Nephron progenitor cell (in vitro differentiated cells): ENCODE measurements at regions not wholly inside any gene's neighbourhood (a gene's known extent, or its start where the extent isn't known, plus 50 kb on each side); places are given as distances from the start of the nearest gene placed in this dataset.
A peak's percentile ranks its signal among the peaks of the same experiment; 100 is the strongest.

ENCODE experiments used
- DNase-seq: peaks from one replicate; pipeline ENCODE4 v3.0.0; 2021
- H3K27ac Mint-ChIP-seq: 2 replicates; pipeline ENCODE4 v1.8.0; 2021; ENCODE audit warnings: mild to moderate bottlenecking, moderate library complexity, mixed read lengths
- H3K27me3 Mint-ChIP-seq: 2 replicates; pipeline ENCODE4 v1.8.0; 2021; ENCODE audit warnings: mild to moderate bottlenecking, low read depth, mixed read lengths; ENCODE audit not compliant: poor library complexity
- H3K36me3 Mint-ChIP-seq: 2 replicates; pipeline ENCODE4 v1.8.0; 2021; ENCODE audit warnings: low read depth, mixed read lengths
- H3K4me1 Mint-ChIP-seq: 2 replicates; pipeline ENCODE4 v1.8.0; 2021; ENCODE audit warnings: mixed read lengths
- H3K4me3 Mint-ChIP-seq: 2 replicates; pipeline ENCODE4 v1.8.0; 2021; ENCODE audit warnings: mild to moderate bottlenecking, moderate library complexity, mixed read lengths
- H3K9me3 Mint-ChIP-seq: 2 replicates; pipeline ENCODE4 v1.8.0; 2021; ENCODE audit warnings: mild to moderate bottlenecking, moderate library complexity, mixed read lengths
- CTCF ChIP-seq: fragments of 200-600 bp; sonication (generic); IDR thresholded peaks from 2 replicates; pipeline ENCODE4 v1.5.0; 2021; ENCODE audit warnings: antibody characterized with exemption

- no peak for TF ChIP-seq CTCF
- DNase-seq: no peak
- H3K4me3 Mint-ChIP-seq: no peak overlapping the region
- no peaks in the 10 kb centered on the region for H3K27me3 Mint-ChIP-seq
- H3K4me1 Mint-ChIP-seq: peaks cover 28% of the 10 kb centered on the region
- no peaks in the 10 kb centered on the region for H3K9me3 Mint-ChIP-seq
- no peak overlapping the region for H3K27ac Mint-ChIP-seq
- no peaks in the 10 kb centered on the region for H3K36me3 Mint-ChIP-seq
These were observed 497.6 kb downstream of the STIM2 start for GRCh38 chr4:27358269-27358668.

- H3K36me3 Mint-ChIP-seq: no peaks in the 10 kb centered on the region
- H3K27ac Mint-ChIP-seq: no peak overlapping the region
- H3K27me3 Mint-ChIP-seq: no peaks in the 10 kb centered on the region
These were observed 499.5 kb downstream of the STIM2 start for GRCh38 chr4:27360131-27360530.

GRCh38 chr4:27360790-27361267, 500.2 kb downstream of the STIM2 start:
- no peak for TF ChIP-seq CTCF
- DNase-seq: no peak
- Mint-ChIP-seq H3K4me1 (peaks cover 28% of the 10 kb centered on the region), H3K4me3 (no peak overlapping the region), H3K9me3 (no peaks in the 10 kb centered on the region), H3K27ac (no peak overlapping the region), H3K27me3 (no peaks in the 10 kb centered on the region), H3K36me3 (no peaks in the 10 kb centered on the region)

More at GRCh38 chr4:27360131-27360530, 499.5 kb downstream of the STIM2 start:
- TF ChIP-seq CTCF: no peak
- DNase-seq: no peak
- no peaks in the 10 kb centered on the region for H3K9me3 Mint-ChIP-seq
- H3K4me1 Mint-ChIP-seq: peaks cover 28% of the 10 kb centered on the region
- H3K4me3 Mint-ChIP-seq: no peak overlapping the region

GRCh38 chr4:27364509-27364908, 503.9 kb downstream of the STIM2 start:
- DNase-seq: no peak
- H3K27me3 Mint-ChIP-seq: no peaks in the 10 kb centered on the region
- H3K4me3 Mint-ChIP-seq: no peak overlapping the region
- H3K4me1 Mint-ChIP-seq: peaks cover 20% of the 10 kb centered on the region
- H3K9me3 Mint-ChIP-seq: no peaks in the 10 kb centered on the region
- no peak for TF ChIP-seq CTCF
- H3K27ac Mint-ChIP-seq: peak overlapping the region; percentile 25
- H3K36me3 Mint-ChIP-seq: no peaks in the 10 kb centered on the region

GRCh38 chr4:27366104-27366823, 505.6 kb downstream of the STIM2 start:
- Mint-ChIP-seq H3K27me3 (no peaks in the 10 kb centered on the region), H3K36me3 (no peaks in the 10 kb centered on the region), H3K9me3 (peaks cover 3% of the 10 kb centered on the region), H3K27ac (no peak overlapping the region), H3K4me1 (peaks cover 3% of the 10 kb centered on the region), H3K4me3 (no peak overlapping the region)
- no peak for DNase-seq
- no peak for TF ChIP-seq CTCF

GRCh38 chr4:27368781-27369180, 508.1 kb downstream of the STIM2 start:
- no peak for DNase-seq
- no peak for TF ChIP-seq CTCF
- H3K4me3 Mint-ChIP-seq: no peak overlapping the region
- no peaks in the 10 kb centered on the region for H3K4me1 Mint-ChIP-seq
- H3K27ac Mint-ChIP-seq: no peak overlapping the region
- no peaks in the 10 kb centered on the region for H3K27me3 Mint-ChIP-seq
- H3K36me3 Mint-ChIP-seq: no peaks in the 10 kb centered on the region
- peaks cover 3% of the 10 kb centered on the region for H3K9me3 Mint-ChIP-seq
